Lower lobe of right lung (tissue), 2 donors: ENCODE measurements at regions not wholly inside any gene's neighbourhood (a gene's known extent, or its start where the extent isn't known, plus 50 kb on each side); places are given as distances from the start of the nearest gene placed in this dataset.

Source experiments
- ATAC-seq, 2 donors: fragments of 200-7000 bp; cut with Tn5 transposase; one replicate each; pipeline ENCODE4 v1.9.1; 2020 to 2022; ENCODE audit warnings: mild to moderate bottlenecking in 2 of 2, moderate library complexity in 2 of 2
- DNase-seq: peaks from one replicate; pipeline ENCODE4 v3.0.0-alpha.2; 2020
- H3K27ac ChIP-seq: fragments of 200-600 bp; one replicate; pipeline ENCODE4 v1.8.0; 2022
- H3K27me3 ChIP-seq: fragments of 200-600 bp; one replicate; pipeline ENCODE4 v1.8.0; 2022; ENCODE audit warnings: low read depth
- H3K36me3 ChIP-seq: fragments of 200-600 bp; one replicate; pipeline ENCODE4 v1.8.0; 2022; ENCODE audit warnings: mild to moderate bottlenecking
- H3K4me1 ChIP-seq: fragments of 200-600 bp; one replicate; pipeline ENCODE4 v1.8.0; 2022
- H3K4me3 ChIP-seq: fragments of 200-600 bp; one replicate; pipeline ENCODE4 v1.8.0; 2022; ENCODE audit warnings: mild to moderate bottlenecking
- H3K9me3 ChIP-seq: fragments of 200-600 bp; one replicate; pipeline ENCODE4 v1.8.0; 2022
- intact Hi-C: fragments of 100-400 bp; cut with DNase I; formaldehyde crosslinking; loops from one replicate; pipeline ENCODE4 v1.11.0; 2022
- TF ChIP-seq, protein P1 (sequence below): fragments of 200-600 bp; IDR thresholded peaks from one replicate; pipeline ENCODE4 v1.8.0; 2022; ENCODE audit warnings: antibody characterized with exemption, mild to moderate bottlenecking
- donor health status: DM: no; HTN: yes; CAD: no; lungs with severe emphysema.

DNA sequence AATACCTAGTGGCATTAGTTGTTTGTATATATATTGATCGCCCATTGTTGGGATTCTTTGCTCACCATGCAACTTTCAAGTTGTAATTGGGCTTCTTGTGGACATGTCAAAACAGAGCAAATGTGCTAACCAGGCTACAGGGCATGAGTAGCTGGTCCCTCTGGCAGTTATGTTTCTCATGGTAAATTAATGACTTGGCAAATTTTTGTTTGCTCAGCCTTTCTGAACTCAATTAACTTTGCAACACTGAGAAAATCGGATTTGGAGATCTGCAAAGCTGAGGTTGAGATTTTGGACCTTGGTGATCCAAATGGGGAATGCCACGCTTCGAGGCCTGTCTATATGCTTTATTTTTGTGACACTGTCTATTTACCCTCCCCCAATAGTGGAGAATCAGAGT lies 138.5 kb upstream of the PIRT start:
- Histone ChIP-seq H3K9me3 (no peaks in the 10 kb centered on the region), H3K27ac (no peak overlapping the region), H3K36me3 (no peaks in the 10 kb centered on the region), H3K4me3 (no peak overlapping the region), H3K4me1 (no peaks in the 10 kb centered on the region), H3K27me3 (no peaks in the 10 kb centered on the region)
- ATAC-seq, result no peak
- TF ChIP-seq, protein P1, sequence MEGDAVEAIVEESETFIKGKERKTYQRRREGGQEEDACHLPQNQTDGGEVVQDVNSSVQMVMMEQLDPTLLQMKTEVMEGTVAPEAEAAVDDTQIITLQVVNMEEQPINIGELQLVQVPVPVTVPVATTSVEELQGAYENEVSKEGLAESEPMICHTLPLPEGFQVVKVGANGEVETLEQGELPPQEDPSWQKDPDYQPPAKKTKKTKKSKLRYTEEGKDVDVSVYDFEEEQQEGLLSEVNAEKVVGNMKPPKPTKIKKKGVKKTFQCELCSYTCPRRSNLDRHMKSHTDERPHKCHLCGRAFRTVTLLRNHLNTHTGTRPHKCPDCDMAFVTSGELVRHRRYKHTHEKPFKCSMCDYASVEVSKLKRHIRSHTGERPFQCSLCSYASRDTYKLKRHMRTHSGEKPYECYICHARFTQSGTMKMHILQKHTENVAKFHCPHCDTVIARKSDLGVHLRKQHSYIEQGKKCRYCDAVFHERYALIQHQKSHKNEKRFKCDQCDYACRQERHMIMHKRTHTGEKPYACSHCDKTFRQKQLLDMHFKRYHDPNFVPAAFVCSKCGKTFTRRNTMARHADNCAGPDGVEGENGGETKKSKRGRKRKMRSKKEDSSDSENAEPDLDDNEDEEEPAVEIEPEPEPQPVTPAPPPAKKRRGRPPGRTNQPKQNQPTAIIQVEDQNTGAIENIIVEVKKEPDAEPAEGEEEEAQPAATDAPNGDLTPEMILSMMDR, result no peak
- DNase-seq, result no peak
- intact Hi-C loops, result no loop called here

DNA sequence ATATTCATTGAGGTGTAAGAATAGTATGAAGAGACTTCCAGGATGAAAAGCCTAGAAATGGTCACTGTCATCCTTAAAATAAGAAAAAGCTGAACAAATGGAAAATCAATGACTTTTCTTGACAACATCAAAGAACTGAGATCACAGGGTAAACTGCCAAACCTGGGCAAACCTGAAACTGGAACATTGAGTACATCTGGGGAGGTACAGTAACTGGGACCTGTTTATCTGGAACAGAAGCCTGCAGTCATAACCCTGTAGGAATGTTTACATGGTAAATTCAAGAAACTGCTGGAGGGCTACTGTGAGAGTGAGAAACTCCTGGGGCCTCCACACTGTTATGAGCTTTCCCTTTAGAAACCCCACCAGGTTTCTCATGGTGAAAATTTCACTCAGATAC lies 130.1 kb upstream of the PIRT start:
- intact Hi-C loops, result no loop called here
- no peaks in the 10 kb centered on the region for H3K36me3 ChIP-seq
- ATAC-seq (no peak), DNase-seq (no peak)
- H3K4me3 ChIP-seq, result no peak overlapping the region
- H3K27me3 ChIP-seq, result no peaks in the 10 kb centered on the region
- no peak overlapping the region for H3K27ac ChIP-seq
- H3K4me1 ChIP-seq, result no peaks in the 10 kb centered on the region
- H3K9me3 ChIP-seq, result no peaks in the 10 kb centered on the region
- TF ChIP-seq, protein P1, result no peak

DNA sequence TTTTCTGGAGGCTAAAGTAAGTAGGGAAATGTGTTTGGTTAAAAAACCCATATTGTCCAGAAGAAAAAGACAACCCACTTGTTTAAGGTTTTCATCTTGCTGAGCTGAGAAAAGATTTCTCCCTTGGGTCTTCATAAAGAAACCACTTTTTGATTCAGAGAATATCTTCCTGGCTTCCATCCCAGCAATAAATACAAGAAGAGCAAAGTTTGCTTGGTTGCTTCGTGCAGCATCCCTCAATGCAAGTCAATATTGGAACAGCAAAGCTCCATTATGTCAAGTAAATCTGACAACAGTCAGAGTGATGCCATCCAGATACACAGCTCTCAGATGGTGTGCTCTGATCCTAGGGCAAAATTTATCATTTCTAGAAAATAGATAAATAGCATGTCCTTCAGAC lies 118.9 kb upstream of the PIRT start:
- H3K36me3 ChIP-seq, result no peaks in the 10 kb centered on the region
- no peak for ATAC-seq
- no peak overlapping the region for H3K27ac ChIP-seq
- no peaks in the 10 kb centered on the region for H3K4me1 ChIP-seq
- intact Hi-C loops, result no loop called here
- H3K4me3 ChIP-seq, result no peak overlapping the region
- TF ChIP-seq, protein P1, result no peak
- no peaks in the 10 kb centered on the region for H3K27me3 ChIP-seq
- no peaks in the 10 kb centered on the region for H3K9me3 ChIP-seq
- DNase-seq, result no peak

DNA sequence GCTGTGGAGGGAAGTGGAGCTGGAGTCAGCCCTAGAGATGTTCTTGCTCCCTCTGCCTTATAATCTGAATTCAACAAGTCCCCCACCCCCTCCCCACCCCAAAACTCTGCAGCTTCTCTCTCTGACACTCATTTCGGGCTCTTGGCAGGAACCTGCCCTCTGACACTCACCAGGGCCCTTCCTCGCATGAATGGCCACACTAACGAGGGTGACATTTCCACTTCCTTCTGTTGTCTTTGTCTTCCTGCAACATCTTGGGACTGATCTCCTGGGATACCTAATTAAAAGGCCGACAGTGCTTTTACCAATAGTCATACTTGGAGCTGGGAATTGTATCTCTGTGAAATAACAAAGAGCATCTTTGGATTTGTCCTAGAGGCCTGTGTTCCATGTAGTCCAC lies 106.9 kb upstream of the PIRT start:
- H3K4me1 ChIP-seq, result no peaks in the 10 kb centered on the region
- no peaks in the 10 kb centered on the region for H3K36me3 ChIP-seq
- H3K27ac ChIP-seq, result no peak overlapping the region
- DNase-seq, result no peak
- H3K9me3 ChIP-seq, result no peaks in the 10 kb centered on the region
- no peaks in the 10 kb centered on the region for H3K27me3 ChIP-seq
- no peak for ATAC-seq
- TF ChIP-seq, protein P1, result no peak
- no peak overlapping the region for H3K4me3 ChIP-seq
- intact Hi-C loops, result no loop called here

DNA sequence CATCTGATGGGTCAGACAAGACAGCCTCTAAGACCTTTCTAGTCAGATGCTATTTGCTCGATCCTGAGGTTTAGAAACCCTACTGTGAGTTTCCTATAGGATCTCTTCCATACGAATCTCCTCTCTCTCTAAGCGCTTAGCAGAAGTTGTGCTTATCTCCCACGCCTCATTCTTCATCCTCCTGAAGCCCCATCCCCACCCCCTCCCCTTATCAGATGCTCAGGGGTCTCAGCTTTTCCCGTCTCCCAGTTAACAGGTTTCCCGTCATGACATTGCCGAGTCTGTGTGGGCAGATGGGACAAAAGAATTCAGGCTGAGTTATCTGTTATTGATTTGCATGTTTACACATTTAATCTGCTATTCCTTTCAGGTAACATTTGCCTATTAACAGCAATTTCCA lies 99.0 kb upstream of the PIRT start:
- Histone ChIP-seq H3K9me3 (no peaks in the 10 kb centered on the region), H3K4me3 (no peak overlapping the region), H3K36me3 (no peaks in the 10 kb centered on the region), H3K4me1 (no peaks in the 10 kb centered on the region), H3K27ac (no peak overlapping the region), H3K27me3 (no peaks in the 10 kb centered on the region)
- DNase-seq, result no peak
- ATAC-seq, result no peak
- TF ChIP-seq, protein P1, result no peak
- intact Hi-C loops, result no loop called here

DNA sequence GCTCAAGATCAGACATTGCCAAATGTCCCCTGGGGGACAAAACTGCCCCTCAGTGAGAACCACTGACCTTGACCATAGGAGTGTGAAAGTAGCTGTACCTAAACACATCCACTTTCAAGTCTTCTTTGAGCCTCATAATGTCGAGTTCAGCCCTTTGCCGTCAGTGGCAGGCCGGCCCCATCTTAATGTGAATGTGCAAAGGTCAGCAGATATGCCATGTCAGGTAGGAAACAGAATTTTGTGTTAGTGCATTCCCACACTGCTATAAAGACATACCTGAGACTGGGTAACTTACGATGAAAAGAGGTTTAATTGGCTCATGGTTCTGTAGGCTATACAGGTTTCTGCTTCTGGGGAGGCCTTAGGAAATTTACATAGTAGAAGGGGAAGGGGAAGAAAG lies 95.1 kb upstream of the PIRT start:
- intact Hi-C loops, result no loop called here
- TF ChIP-seq, protein P1, result no peak
- no peak overlapping the region for H3K4me3 ChIP-seq
- H3K36me3 ChIP-seq, result no peaks in the 10 kb centered on the region
- no peaks in the 10 kb centered on the region for H3K27me3 ChIP-seq
- DNase-seq (no peak), ATAC-seq (no peak)
- H3K4me1 ChIP-seq, result no peaks in the 10 kb centered on the region
- no peak overlapping the region for H3K27ac ChIP-seq
- H3K9me3 ChIP-seq, result no peaks in the 10 kb centered on the region
